Karpas-422 (cell line): ENCODE measurements at regions not wholly inside any gene's neighbourhood (a gene's known extent, or its start where the extent isn't known, plus 50 kb on each side); places are given as distances from the start of the nearest gene placed in this dataset.

ENCODE experiments used
- DNase-seq: peaks from one replicate; pipeline ENCODE4 v3.0.0-alpha.2; 2015
- H2AFZ ChIP-seq: fragments of 200-600 bp; sonication (generic); 2 replicates; pipeline ENCODE4 v1.6.1; 2014; ENCODE audit warnings: antibody characterized with exemption, low read length, mixed read lengths
- H3K27ac ChIP-seq: fragments of 200-600 bp; sonication (generic); 2 replicates; pipeline ENCODE4 v1.5.1; 2014; ENCODE audit warnings: mild to moderate bottlenecking, low read length, moderate library complexity
- H3K27me3 ChIP-seq: fragments of 200-600 bp; sonication (generic); 2 replicates; pipeline ENCODE4 v1.6.1; 2014; ENCODE audit warnings: low read length, mixed read lengths
- H3K36me3 ChIP-seq: fragments of 200-600 bp; sonication (generic); 2 replicates; pipeline ENCODE4 v1.6.1; 2014; ENCODE audit warnings: low read length, mixed read lengths; ENCODE audit not compliant: insufficient read depth
- H3K4me1 ChIP-seq: fragments of 200-600 bp; sonication (generic); 2 replicates; pipeline ENCODE4 v1.6.1; 2014; ENCODE audit warnings: mild to moderate bottlenecking, low read length, mixed read lengths
- H3K4me2 ChIP-seq: fragments of 200-600 bp; sonication (generic); 2 replicates; pipeline ENCODE4 v1.6.1; 2014; ENCODE audit warnings: low read length, low read depth, mild to moderate bottlenecking; ENCODE audit not compliant: poor library complexity, severe bottlenecking
- H3K4me3 ChIP-seq: fragments of 200-600 bp; sonication (generic); 2 replicates; pipeline ENCODE4 v1.5.1; 2014; ENCODE audit warnings: mild to moderate bottlenecking, antibody characterized with exemption, low read length, mixed read lengths
- H3K79me2 ChIP-seq: fragments of 200-600 bp; sonication (generic); 2 replicates; pipeline ENCODE4 v1.6.1; 2014; ENCODE audit warnings: mild to moderate bottlenecking, low read length, mixed read lengths
- H3K9ac ChIP-seq: fragments of 200-600 bp; sonication (generic); 2 replicates; pipeline ENCODE4 v1.6.0; 2014; ENCODE audit warnings: low read length
- H3K9me2 ChIP-seq: fragments of 200-600 bp; sonication (generic), shearing (Covaris generic); replicated peaks from 2 replicates; pipeline ENCODE4 v1.6.0; 2014; ENCODE audit warnings: mild to moderate bottlenecking, low read length, moderate library complexity; ENCODE audit not compliant: insufficient read depth
- H3K9me3 ChIP-seq: fragments of 300-700, 200-600 bp; sonication (generic); 2 replicates; pipeline ENCODE4 v1.6.1; 2014; ENCODE audit warnings: low read length, mixed read lengths
- H4K20me1 ChIP-seq: fragments of 200-600 bp; sonication (generic); 2 replicates; pipeline ENCODE4 v1.6.1; 2014; ENCODE audit warnings: mild to moderate bottlenecking, antibody characterized with exemption, low read length, low read depth; ENCODE audit not compliant: insufficient read depth

DNA sequence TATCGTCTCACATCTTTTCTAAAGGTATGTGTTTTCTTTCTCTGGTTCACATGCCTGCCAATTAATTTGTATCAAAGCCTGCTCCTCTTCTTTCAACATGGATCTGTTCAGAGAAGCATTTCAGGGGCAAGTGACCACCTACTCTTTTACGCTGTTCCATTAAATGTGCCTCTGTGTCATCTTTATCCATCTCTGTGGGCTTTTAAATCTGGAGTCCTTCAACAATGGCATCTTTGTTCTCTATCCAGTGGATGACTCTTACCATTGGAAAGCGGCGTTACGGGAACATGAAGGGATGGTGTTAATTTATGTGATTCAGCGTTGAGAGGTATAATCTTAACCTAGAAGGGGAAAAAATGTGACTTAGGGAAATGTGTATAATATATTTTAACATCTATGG lies 92.7 kb upstream of the CFAP20DC start:
- Histone ChIP-seq H3K9ac (no peak overlapping the region), H3K4me2 (no peak overlapping the region), H4K20me1 (no peaks in the 10 kb centered on the region), H3K4me1 (no peaks in the 10 kb centered on the region), H3K79me2 (no peaks in the 10 kb centered on the region), H3K27me3 (no peaks in the 10 kb centered on the region), H3K27ac (no peak overlapping the region), H3K36me3 (no peaks in the 10 kb centered on the region), H3K9me3 (0 out of 2 replicates have a peak, but pooled peaks cover 4% of the 10 kb centered on the region), H3K4me3 (no peak overlapping the region), H3K9me2 (no peaks in the 10 kb centered on the region), H2AFZ (no peak overlapping the region)
- no peak for DNase-seq

DNA sequence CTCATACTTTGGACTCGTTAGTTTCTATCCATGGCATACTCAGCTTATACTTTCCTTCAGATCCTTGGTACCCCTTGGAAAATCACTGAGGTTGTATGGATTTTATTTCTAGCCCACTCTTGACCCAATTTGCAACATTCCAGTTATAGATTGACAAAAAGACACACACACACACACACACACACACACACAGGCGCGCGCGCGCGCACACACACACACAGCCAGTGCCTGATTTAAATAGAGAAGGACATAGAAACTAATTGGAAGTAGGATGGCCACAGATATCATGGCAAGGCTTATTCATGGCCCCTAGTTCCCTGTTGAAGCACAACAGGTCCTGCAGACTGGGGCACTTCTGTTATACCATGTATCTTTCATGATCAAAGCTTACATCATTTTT lies 89.1 kb upstream of the CFAP20DC start:
- no peak for DNase-seq
- no peak overlapping the region for H3K9ac ChIP-seq
- no peaks in the 10 kb centered on the region for H3K79me2 ChIP-seq

DNA sequence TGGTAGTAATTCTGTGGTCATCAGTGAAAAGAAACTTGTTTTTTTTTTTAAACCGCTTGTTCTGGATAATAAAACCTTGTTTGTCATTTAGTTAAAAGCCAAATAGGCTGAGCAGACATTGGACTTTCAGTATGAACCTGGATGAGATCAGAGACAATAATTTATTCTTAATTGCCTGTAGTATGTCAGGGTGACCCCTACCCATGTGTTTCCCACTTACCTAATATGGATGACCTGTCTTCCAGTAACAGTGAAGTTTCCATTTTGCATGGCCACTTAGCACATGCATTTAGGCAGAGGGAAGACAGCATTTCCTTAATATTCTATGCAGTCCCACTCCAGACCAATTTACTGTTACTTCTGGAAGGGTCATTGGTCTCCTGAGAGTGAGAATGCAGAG lies 87.6 kb upstream of the CFAP20DC start:
- Histone ChIP-seq H3K9me3 (no peaks in the 10 kb centered on the region), H3K27me3 (no peaks in the 10 kb centered on the region), H3K9me2 (no peaks in the 10 kb centered on the region; the same call in 1 of the 2 replicates), H3K36me3 (no peaks in the 10 kb centered on the region), H3K4me2 (no peak overlapping the region), H4K20me1 (no peaks in the 10 kb centered on the region), H3K9ac (no peak overlapping the region), H2AFZ (no peak overlapping the region), H3K4me1 (no peaks in the 10 kb centered on the region), H3K4me3 (no peak overlapping the region), H3K79me2 (no peaks in the 10 kb centered on the region), H3K27ac (no peak overlapping the region)
- no peak for DNase-seq

More for the DNA sequence above, 89.1 kb upstream of the CFAP20DC start:
- no peaks in the 10 kb centered on the region for H3K9me3 ChIP-seq
- no peaks in the 10 kb centered on the region for H4K20me1 ChIP-seq
- no peaks in the 10 kb centered on the region for H3K4me1 ChIP-seq
- H3K27me3 ChIP-seq: no peaks in the 10 kb centered on the region
- H3K4me2 ChIP-seq: no peak overlapping the region
- H3K9me2 ChIP-seq: no peaks in the 10 kb centered on the region; the same call in 1 of the 2 replicates
- H3K27ac ChIP-seq: no peak overlapping the region
- no peaks in the 10 kb centered on the region for H3K36me3 ChIP-seq
- H2AFZ ChIP-seq: no peak overlapping the region
- no peak overlapping the region for H3K4me3 ChIP-seq

DNA sequence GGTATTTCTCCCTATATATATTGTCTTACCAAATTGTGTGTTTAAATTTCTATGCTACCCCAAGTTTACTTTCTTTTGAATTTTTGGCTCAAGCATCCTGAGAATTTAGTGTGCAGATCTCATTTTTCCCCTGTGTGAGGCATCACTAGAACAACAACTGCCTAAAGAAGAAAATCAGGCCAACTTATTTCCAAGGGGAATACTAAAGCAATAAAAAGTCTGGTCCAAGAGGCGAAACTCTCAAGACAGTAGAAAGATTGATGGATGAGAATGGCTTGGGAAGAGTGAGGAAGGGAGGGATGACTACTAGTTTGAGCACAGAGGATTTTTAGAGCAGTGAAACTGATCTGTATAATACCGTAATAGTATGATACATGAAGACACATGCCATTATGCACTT lies 86.3 kb upstream of the CFAP20DC start:
- no peaks in the 10 kb centered on the region for H3K9me3 ChIP-seq
- no peaks in the 10 kb centered on the region for H3K36me3 ChIP-seq
- no peaks in the 10 kb centered on the region for H4K20me1 ChIP-seq
- no peaks in the 10 kb centered on the region for H3K27me3 ChIP-seq
- no peak for DNase-seq
- no peak overlapping the region for H3K4me2 ChIP-seq
- no peaks in the 10 kb centered on the region for H3K79me2 ChIP-seq
- H3K9ac ChIP-seq: no peak overlapping the region
- no peaks in the 10 kb centered on the region; the same call in 1 of the 2 replicates for H3K9me2 ChIP-seq
- H2AFZ ChIP-seq: no peak overlapping the region
- H3K4me1 ChIP-seq: no peaks in the 10 kb centered on the region
- no peak overlapping the region for H3K4me3 ChIP-seq
- H3K27ac ChIP-seq: no peak overlapping the region

DNA sequence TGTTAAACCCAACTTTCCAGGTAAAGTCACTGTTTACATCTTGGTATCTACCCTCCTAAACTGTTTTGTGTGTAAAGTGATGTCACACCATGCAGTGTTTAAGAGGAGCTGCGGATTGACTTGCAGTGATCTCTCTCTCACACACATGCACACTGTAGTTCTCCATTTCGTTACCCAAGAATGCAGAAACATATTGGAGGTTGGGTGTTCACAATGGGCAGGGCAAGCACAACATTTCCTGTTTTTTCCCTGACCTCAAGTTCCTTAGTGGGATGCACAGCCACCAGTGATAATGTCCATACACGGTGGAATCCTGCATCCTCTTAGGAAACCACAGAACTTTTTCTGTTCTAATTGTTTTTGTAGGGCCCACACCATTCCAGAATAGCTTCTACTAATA lies 85.3 kb upstream of the CFAP20DC start:
- H3K4me2 ChIP-seq: no peak overlapping the region
- H3K79me2 ChIP-seq: no peaks in the 10 kb centered on the region
- no peak overlapping the region for H3K4me3 ChIP-seq
- H3K9me2 ChIP-seq: no peaks in the 10 kb centered on the region; the same call in 1 of the 2 replicates
- H3K36me3 ChIP-seq: no peaks in the 10 kb centered on the region
- H4K20me1 ChIP-seq: no peaks in the 10 kb centered on the region
- H3K27ac ChIP-seq: no peak overlapping the region
- H2AFZ ChIP-seq: no peak overlapping the region
- no peaks in the 10 kb centered on the region for H3K27me3 ChIP-seq
- no peaks in the 10 kb centered on the region for H3K9me3 ChIP-seq
- DNase-seq: no peak
- no peaks in the 10 kb centered on the region for H3K4me1 ChIP-seq
- no peak overlapping the region for H3K9ac ChIP-seq

DNA sequence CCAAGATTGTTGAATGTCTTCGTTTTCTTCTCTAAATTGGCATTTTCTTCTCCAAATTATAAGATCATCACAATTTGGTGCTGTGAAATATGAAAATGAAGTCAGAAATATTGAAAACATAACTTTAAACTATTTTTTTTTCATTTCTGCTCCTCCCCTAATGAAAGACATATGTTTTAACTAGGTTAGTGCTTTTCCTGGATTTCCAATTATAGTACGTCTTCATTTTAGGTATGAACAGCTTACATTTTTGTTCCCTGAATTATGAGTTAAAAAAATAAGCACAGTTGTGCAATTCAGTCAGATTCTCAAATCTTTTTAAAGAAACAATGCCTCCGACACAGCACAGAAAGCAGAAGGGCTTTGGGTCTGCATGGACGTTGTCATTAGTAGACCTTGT lies 83.5 kb upstream of the CFAP20DC start:
- no peaks in the 10 kb centered on the region for H3K27me3 ChIP-seq
- no peaks in the 10 kb centered on the region for H3K9me3 ChIP-seq
- no peak overlapping the region for H3K9ac ChIP-seq
- DNase-seq: no peak
- H4K20me1 ChIP-seq: no peaks in the 10 kb centered on the region
- H3K27ac ChIP-seq: no peak overlapping the region
- no peaks in the 10 kb centered on the region for H3K79me2 ChIP-seq
- H2AFZ ChIP-seq: no peak overlapping the region
- H3K4me2 ChIP-seq: no peak overlapping the region
- H3K4me1 ChIP-seq: no peaks in the 10 kb centered on the region
- H3K36me3 ChIP-seq: no peaks in the 10 kb centered on the region
- H3K4me3 ChIP-seq: no peak overlapping the region
- H3K9me2 ChIP-seq: no peaks in the 10 kb centered on the region; the same call in 1 of the 2 replicates

DNA sequence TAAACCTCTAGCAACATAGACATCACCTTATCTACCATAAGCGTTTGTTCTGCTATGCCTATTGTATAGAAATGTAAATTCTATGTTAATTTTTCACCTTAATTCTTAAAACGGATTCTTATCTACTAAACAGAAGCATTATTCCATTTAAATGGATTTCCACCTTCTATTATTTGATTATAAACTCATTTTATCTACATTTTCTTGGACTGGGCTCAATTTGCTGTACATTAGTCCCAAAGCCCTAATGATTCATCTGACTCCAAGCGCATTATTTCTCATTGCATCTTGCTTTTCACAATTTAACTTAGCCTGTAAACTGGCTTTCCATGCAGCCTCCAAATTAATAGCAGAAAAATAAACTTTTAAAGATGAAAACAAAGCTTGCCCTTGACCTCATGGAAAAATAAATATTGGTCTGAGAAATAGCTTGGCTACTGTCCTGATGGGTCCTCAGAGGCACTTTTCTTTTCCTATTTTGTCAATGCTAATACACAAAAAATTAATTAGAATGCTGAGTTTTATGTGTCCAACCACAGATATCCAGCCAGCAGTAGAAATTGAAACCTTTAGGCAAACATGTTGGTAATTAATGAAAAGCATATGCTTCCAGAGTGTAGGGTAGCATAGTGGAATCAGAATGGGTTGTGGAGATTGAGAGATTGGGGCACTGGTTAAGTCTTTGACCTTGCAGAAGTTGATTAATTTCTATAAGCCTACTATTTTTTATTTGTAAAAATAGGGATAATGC lies 81.4 kb upstream of the CFAP20DC start:
- Histone ChIP-seq H3K9me3 (no peaks in the 10 kb centered on the region), H3K9me2 (no peaks in the 10 kb centered on the region), H3K27ac (no peak overlapping the region), H3K27me3 (no peaks in the 10 kb centered on the region), H2AFZ (no peak overlapping the region), H3K4me2 (no peak overlapping the region), H4K20me1 (no peaks in the 10 kb centered on the region), H3K79me2 (no peaks in the 10 kb centered on the region), H3K4me1 (no peaks in the 10 kb centered on the region), H3K4me3 (no peak overlapping the region), H3K36me3 (no peaks in the 10 kb centered on the region), H3K9ac (no peak overlapping the region)
- DNase-seq: no peak

DNA sequence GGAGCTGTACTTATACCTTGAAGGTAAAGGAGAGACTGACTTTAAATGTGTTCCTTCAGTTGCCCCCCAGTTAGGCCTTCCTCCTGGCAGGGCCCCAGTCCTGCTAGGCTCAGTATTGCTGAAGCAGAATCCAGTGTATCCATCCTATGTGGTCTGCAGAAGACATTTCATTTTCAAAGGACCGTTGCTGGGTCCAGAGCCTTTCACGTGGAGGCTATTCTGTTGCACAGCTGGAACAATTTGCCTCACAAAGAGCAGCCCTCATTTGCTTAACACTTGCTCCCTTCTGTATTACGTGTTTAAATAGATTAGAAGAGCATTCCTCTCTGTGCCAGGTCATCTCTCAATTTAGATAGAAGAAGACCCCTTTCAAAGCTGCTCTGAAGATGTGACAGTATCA lies 78.9 kb upstream of the CFAP20DC start:
- no peak overlapping the region for H3K4me3 ChIP-seq
- no peak overlapping the region for H2AFZ ChIP-seq
- H3K9me3 ChIP-seq: no peaks in the 10 kb centered on the region
- no peaks in the 10 kb centered on the region for H3K9me2 ChIP-seq
- H3K4me1 ChIP-seq: no peaks in the 10 kb centered on the region
- H4K20me1 ChIP-seq: no peaks in the 10 kb centered on the region
- DNase-seq: no peak
- H3K4me2 ChIP-seq: no peak overlapping the region
- no peak overlapping the region for H3K27ac ChIP-seq
- no peaks in the 10 kb centered on the region for H3K79me2 ChIP-seq
- no peaks in the 10 kb centered on the region for H3K27me3 ChIP-seq
- H3K36me3 ChIP-seq: no peaks in the 10 kb centered on the region
- no peak overlapping the region for H3K9ac ChIP-seq
